Astrocyte (in vitro differentiated cells and primary cell): ENCODE measurements at regions not wholly inside any gene's neighbourhood (a gene's known extent, or its start where the extent isn't known, plus 50 kb on each side); places are given as distances from the start of the nearest gene placed in this dataset.

ENCODE experiments used
- DNase-seq: peaks from one replicate; pipeline ENCODE4 v3.0.0-alpha.2; 2010; ENCODE audit warnings: low read depth
- FAIRE-seq: peaks from 2 replicates; lab custom pipeline; 2011; peaks lifted over from hg19 to GRCh38; lab: Jason Lieb, UNC
- H2AFZ ChIP-seq: 2 replicates; pipeline ENCODE4 v1.6.0; 2012; ENCODE audit warnings: low read depth, low read length, inconsistent platforms
- H3K27ac ChIP-seq: 2 replicates; pipeline ENCODE4 v1.5.1; 2011; ENCODE audit warnings: low read depth, low read length, inconsistent platforms
- H3K27me3 ChIP-seq: 2 replicates; pipeline ENCODE4 v1.6.0; 2011; ENCODE audit warnings: low read length, inconsistent platforms; ENCODE audit not compliant: insufficient read depth
- H3K36me3 ChIP-seq: 2 replicates; pipeline ENCODE4 v1.5.1; 2011; ENCODE audit warnings: low read length, inconsistent platforms; ENCODE audit not compliant: insufficient read depth
- H3K4me1 ChIP-seq: 2 replicates; pipeline ENCODE4 v1.5.1; 2011; ENCODE audit warnings: low read length, inconsistent platforms; ENCODE audit not compliant: insufficient read depth
- H3K4me2 ChIP-seq: 2 replicates; pipeline ENCODE4 v1.6.0; 2012; ENCODE audit warnings: low read length, inconsistent platforms
- H3K4me3 ChIP-seq: 2 replicates; pipeline ENCODE4 v1.5.1; 2011; ENCODE audit warnings: low read depth, mild to moderate bottlenecking, low read length, inconsistent platforms; ENCODE audit not compliant: insufficient read depth
- H3K79me2 ChIP-seq: 2 replicates; pipeline ENCODE4 v1.6.0; 2012; ENCODE audit warnings: mild to moderate bottlenecking, low read length, inconsistent platforms; ENCODE audit not compliant: insufficient read depth
- H3K9ac ChIP-seq: 2 replicates; pipeline ENCODE4 v1.6.0; 2012; ENCODE audit warnings: mild to moderate bottlenecking, low read length, inconsistent platforms
- H3K9me3 ChIP-seq: 2 replicates; pipeline ENCODE4 v1.5.1; 2012; ENCODE audit warnings: low read depth, mild to moderate bottlenecking, low read length, inconsistent platforms; ENCODE audit not compliant: insufficient read depth
- H4K20me1 ChIP-seq: 2 replicates; pipeline ENCODE4 v1.6.0; 2012; ENCODE audit warnings: low read length, inconsistent platforms; ENCODE audit not compliant: insufficient read depth
- H3K27ac Mint-ChIP-seq: one replicate; pipeline ENCODE4 v1.8.0; 2021; ENCODE audit warnings: mild to moderate bottlenecking, mixed read lengths; ENCODE audit not compliant: unreplicated experiment
- H3K27me3 Mint-ChIP-seq: one replicate; pipeline ENCODE4 v1.8.0; 2021; ENCODE audit warnings: low read depth, mixed read lengths; ENCODE audit not compliant: unreplicated experiment
- H3K36me3 Mint-ChIP-seq: one replicate; pipeline ENCODE4 v1.8.0; 2021; ENCODE audit warnings: low read depth, mixed read lengths; ENCODE audit not compliant: unreplicated experiment
- H3K4me1 Mint-ChIP-seq: one replicate; pipeline ENCODE4 v1.8.0; 2021; ENCODE audit warnings: low read depth, mixed read lengths; ENCODE audit not compliant: unreplicated experiment
- H3K4me3 Mint-ChIP-seq: one replicate; pipeline ENCODE4 v1.8.0; 2021; ENCODE audit warnings: mild to moderate bottlenecking, moderate library complexity, mixed read lengths; ENCODE audit not compliant: unreplicated experiment
- H3K9me3 Mint-ChIP-seq: one replicate; pipeline ENCODE4 v1.8.0; 2021; ENCODE audit warnings: mild to moderate bottlenecking, mixed read lengths; ENCODE audit not compliant: unreplicated experiment
- CTCF ChIP-seq: IDR thresholded peaks from 2 replicates; pipeline ENCODE4 v1.5.1; 2011; ENCODE audit warnings: low read depth, mild to moderate bottlenecking, inconsistent platforms, low read length, moderate library complexity; ENCODE audit not compliant: insufficient read depth
- EZH2 ChIP-seq: IDR thresholded peaks from 2 replicates; pipeline ENCODE4 v1.6.1; 2012; ENCODE audit warnings: mild to moderate bottlenecking, low read length, inconsistent platforms; ENCODE audit not compliant: insufficient read depth

GRCh38 chr6:159427335-159427734, 258.1 kb downstream of the FNDC1 start:
- Histone ChIP-seq H3K27me3 (no peaks in the 10 kb centered on the region), H3K36me3 (no peaks in the 10 kb centered on the region), H3K4me3 (no peak overlapping the region), H4K20me1 (no peaks in the 10 kb centered on the region), H2AFZ (no peak overlapping the region), H3K27ac (no peak overlapping the region), H3K4me2 (no peak overlapping the region), H3K79me2 (no peaks in the 10 kb centered on the region), H3K4me1 (peaks cover 4% of the 10 kb centered on the region), H3K9me3 (no peaks in the 10 kb centered on the region), H3K9ac (no peak overlapping the region)
- no peak overlapping the region for H3K27ac Mint-ChIP-seq
- FAIRE-seq (no peak), DNase-seq (no peak)
- no peak overlapping the region for H3K4me3 Mint-ChIP-seq
- H3K27me3 Mint-ChIP-seq, result peaks cover 6% of the 10 kb centered on the region
- H3K9me3 Mint-ChIP-seq, result peaks cover 2% of the 10 kb centered on the region
- peaks cover 9% of the 10 kb centered on the region for H3K4me1 Mint-ChIP-seq
- TF ChIP-seq EZH2 (no peak), CTCF (no peak)
- no peaks in the 10 kb centered on the region for H3K36me3 Mint-ChIP-seq

- H3K9me3 ChIP-seq, result no peaks in the 10 kb centered on the region
- H3K9me3 Mint-ChIP-seq, result peaks cover 2% of the 10 kb centered on the region
- no peaks in the 10 kb centered on the region for H3K79me2 ChIP-seq
- no peaks in the 10 kb centered on the region for H3K36me3 ChIP-seq
- no peaks in the 10 kb centered on the region for H4K20me1 ChIP-seq
- FAIRE-seq, result no peak
- H3K27ac ChIP-seq, result no peak overlapping the region
- H3K27ac Mint-ChIP-seq, result no peak overlapping the region
- peaks cover 10% of the 10 kb centered on the region for H3K4me1 ChIP-seq
- no peak overlapping the region for H3K9ac ChIP-seq
- no peak overlapping the region for H2AFZ ChIP-seq
- no peak overlapping the region for H3K4me2 ChIP-seq
- no peak overlapping the region for H3K4me3 Mint-ChIP-seq
- H3K4me1 Mint-ChIP-seq, result peaks cover 25% of the 10 kb centered on the region
- H3K36me3 Mint-ChIP-seq, result no peaks in the 10 kb centered on the region
- no peak for TF ChIP-seq EZH2
- TF ChIP-seq CTCF, result no peak
- H3K27me3 Mint-ChIP-seq, result peaks cover 6% of the 10 kb centered on the region
- DNase-seq, result no peak
- no peaks in the 10 kb centered on the region for H3K27me3 ChIP-seq
- H3K4me3 ChIP-seq, result no peak overlapping the region
These were observed 256.2 kb downstream of the FNDC1 start for GRCh38 chr6:159425421-159425820.

- Histone ChIP-seq H3K27me3 (no peaks in the 10 kb centered on the region), H3K36me3 (no peaks in the 10 kb centered on the region), H3K27ac (peak overlapping the region; percentile 30), H4K20me1 (no peaks in the 10 kb centered on the region), H3K79me2 (no peaks in the 10 kb centered on the region), H3K4me2 (peak overlapping the region; percentile 67), H3K4me3 (no peak overlapping the region), H3K9ac (no peak overlapping the region), H3K4me1 (peaks cover 10% of the 10 kb centered on the region), H3K9me3 (no peaks in the 10 kb centered on the region), H2AFZ (peak overlapping the region; percentile 56)
- H3K36me3 Mint-ChIP-seq, result no peaks in the 10 kb centered on the region
- FAIRE-seq (no peak), DNase-seq (peak; percentile 78)
- peaks cover 2% of the 10 kb centered on the region for H3K9me3 Mint-ChIP-seq
- TF ChIP-seq EZH2, result no peak
- no peak for TF ChIP-seq CTCF
- H3K27me3 Mint-ChIP-seq, result no peaks in the 10 kb centered on the region
- peaks cover 26% of the 10 kb centered on the region for H3K4me1 Mint-ChIP-seq
- H3K27ac Mint-ChIP-seq, result peak overlapping the region; percentile 45
- peak overlapping the region; percentile 9 for H3K4me3 Mint-ChIP-seq
These were observed 253.1 kb downstream of the FNDC1 start for GRCh38 chr6:159422041-159422984.
